ENCODE measurements at regions not wholly inside any gene's neighbourhood (a gene's known extent, or its start where the extent isn't known, plus 50 kb on each side); places are given as distances from the start of the nearest gene placed in this dataset.

DNA sequence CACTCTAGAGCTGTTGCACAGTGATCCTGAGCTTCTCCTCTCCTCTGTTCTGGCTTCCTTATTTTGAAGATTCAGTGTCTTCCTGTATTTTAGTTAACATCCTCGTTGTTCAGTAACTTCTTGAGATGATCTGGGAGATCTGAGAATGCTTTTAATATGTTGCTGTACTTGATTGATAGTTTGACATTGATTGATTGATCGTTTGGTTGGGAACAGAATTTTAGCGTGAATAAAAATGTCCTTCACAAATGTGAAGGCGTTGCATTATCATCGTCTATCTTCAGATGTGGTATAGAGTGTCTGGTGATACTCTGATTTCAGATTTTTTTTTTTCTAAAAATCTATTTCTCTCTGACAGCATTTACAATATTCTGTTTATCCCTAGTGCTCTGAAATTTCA lies 80.1 kb upstream of the KLF12 start:
- Histone ChIP-seq H3K4me1 (ENCODE audit: low read depth, poor library complexity, severe bottlenecking) (no peaks in the 10 kb centered on the region), H2AFZ (ENCODE audit: low read depth) (no peak overlapping the region), H3K27ac (no peak overlapping the region), H3K9ac (no peak overlapping the region), H3K27me3 (ENCODE audit: insufficient read depth, low read depth) (no peaks in the 10 kb centered on the region), H3K36me3 (ENCODE audit: insufficient read depth) (no peaks in the 10 kb centered on the region), H3K4me3 (IDR thresholded peaks at IDR 0.05; ENCODE audit: insufficient read depth, low read depth, low read length) (no peak overlapping the region), H3K4me2 (no peak overlapping the region), H3K79me2 (ENCODE audit: insufficient read depth, low read depth) (no peaks in the 10 kb centered on the region), H4K20me1 (ENCODE audit: insufficient read depth) (no peaks in the 10 kb centered on the region)
- TF ChIP-seq, protein P1, sequence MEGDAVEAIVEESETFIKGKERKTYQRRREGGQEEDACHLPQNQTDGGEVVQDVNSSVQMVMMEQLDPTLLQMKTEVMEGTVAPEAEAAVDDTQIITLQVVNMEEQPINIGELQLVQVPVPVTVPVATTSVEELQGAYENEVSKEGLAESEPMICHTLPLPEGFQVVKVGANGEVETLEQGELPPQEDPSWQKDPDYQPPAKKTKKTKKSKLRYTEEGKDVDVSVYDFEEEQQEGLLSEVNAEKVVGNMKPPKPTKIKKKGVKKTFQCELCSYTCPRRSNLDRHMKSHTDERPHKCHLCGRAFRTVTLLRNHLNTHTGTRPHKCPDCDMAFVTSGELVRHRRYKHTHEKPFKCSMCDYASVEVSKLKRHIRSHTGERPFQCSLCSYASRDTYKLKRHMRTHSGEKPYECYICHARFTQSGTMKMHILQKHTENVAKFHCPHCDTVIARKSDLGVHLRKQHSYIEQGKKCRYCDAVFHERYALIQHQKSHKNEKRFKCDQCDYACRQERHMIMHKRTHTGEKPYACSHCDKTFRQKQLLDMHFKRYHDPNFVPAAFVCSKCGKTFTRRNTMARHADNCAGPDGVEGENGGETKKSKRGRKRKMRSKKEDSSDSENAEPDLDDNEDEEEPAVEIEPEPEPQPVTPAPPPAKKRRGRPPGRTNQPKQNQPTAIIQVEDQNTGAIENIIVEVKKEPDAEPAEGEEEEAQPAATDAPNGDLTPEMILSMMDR (conservative IDR thresholded peaks at IDR 0.05; ENCODE audit: low read depth, low read length) = no peak

DNA sequence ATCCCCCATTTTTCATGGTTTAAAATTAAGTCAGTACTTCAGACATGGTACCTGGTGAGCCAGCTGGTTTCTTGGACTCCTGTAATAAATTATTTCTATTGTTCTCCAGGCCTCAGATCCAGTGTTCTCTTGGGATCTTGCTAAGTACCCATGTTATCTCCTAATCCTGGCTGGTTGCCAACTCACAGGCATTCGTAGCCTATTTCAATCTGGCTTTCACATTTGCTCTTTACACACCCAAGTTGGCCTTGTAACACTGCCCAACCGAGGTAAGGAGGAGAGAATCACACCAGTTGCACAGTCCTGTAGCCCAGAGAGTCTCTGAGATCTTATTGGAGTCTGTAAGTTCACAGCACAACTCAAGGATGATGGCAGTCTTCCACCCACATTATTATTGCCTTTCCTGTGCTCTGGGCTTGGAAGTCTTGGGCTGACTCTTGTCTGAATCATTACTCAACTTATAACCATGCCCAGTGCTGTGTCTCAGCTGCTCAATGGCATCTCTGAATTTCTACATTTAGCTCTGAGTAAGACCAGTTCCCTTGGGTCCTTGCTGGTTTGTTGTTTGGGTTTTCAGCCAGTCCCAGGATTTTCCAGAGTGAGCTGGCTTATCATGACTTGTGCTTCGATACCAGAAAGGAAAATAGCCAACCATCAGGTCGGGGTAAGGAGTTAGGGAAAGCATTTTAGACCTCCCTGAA lies 76.6 kb upstream of the KLF12 start:
- Histone ChIP-seq H3K27ac (no peak overlapping the region), H3K4me1 (ENCODE audit: low read depth, poor library complexity, severe bottlenecking) (no peaks in the 10 kb centered on the region), H3K36me3 (ENCODE audit: insufficient read depth) (no peaks in the 10 kb centered on the region), H4K20me1 (ENCODE audit: insufficient read depth) (no peaks in the 10 kb centered on the region), H3K4me3 (IDR thresholded peaks at IDR 0.05; ENCODE audit: insufficient read depth, low read depth, low read length) (no peak overlapping the region), H3K4me2 (no peak overlapping the region), H3K27me3 (ENCODE audit: insufficient read depth, low read depth) (no peaks in the 10 kb centered on the region), H3K79me2 (ENCODE audit: insufficient read depth, low read depth) (no peaks in the 10 kb centered on the region), H3K9ac (no peak overlapping the region), H2AFZ (ENCODE audit: low read depth) (no peak overlapping the region)
- TF ChIP-seq, protein P1 (conservative IDR thresholded peaks at IDR 0.05; ENCODE audit: low read depth, low read length) = no peak

DNA sequence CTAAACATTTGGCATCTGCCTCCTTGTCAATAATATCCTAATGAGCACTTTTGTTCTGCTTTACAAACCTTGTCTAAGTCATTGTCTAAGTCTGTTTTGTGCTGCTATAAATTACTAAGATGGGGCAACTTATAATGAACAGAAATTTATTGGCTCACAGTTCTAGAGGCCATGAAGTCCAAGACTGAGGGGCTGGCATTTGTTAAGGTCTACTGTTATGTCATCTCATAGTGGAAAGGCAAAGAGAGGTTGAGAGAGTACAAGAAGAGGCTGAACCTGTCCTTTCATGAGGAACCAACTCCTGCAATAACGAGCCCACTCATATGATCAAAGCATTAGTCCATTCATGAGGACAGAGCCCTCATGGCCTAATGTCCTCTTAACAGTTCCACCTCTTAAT lies 72.7 kb upstream of the KLF12 start:
- H3K79me2 ChIP-seq (ENCODE audit: insufficient read depth, low read depth) = no peaks in the 10 kb centered on the region
- H3K9ac ChIP-seq = no peak overlapping the region
- no peaks in the 10 kb centered on the region for H3K27me3 ChIP-seq (ENCODE audit: insufficient read depth, low read depth)
- H3K4me2 ChIP-seq = no peak overlapping the region
- H4K20me1 ChIP-seq (ENCODE audit: insufficient read depth) = no peaks in the 10 kb centered on the region
- no peaks in the 10 kb centered on the region for H3K4me1 ChIP-seq (ENCODE audit: low read depth, poor library complexity, severe bottlenecking)
- TF ChIP-seq, protein P1 (conservative IDR thresholded peaks at IDR 0.05; ENCODE audit: low read depth, low read length) = no peak
- H3K36me3 ChIP-seq (ENCODE audit: insufficient read depth) = no peaks in the 10 kb centered on the region
- H3K4me3 ChIP-seq (IDR thresholded peaks at IDR 0.05; ENCODE audit: insufficient read depth, low read depth, low read length) = no peak overlapping the region
- H2AFZ ChIP-seq (ENCODE audit: low read depth) = no peak overlapping the region
- H3K27ac ChIP-seq = no peak overlapping the region

DNA sequence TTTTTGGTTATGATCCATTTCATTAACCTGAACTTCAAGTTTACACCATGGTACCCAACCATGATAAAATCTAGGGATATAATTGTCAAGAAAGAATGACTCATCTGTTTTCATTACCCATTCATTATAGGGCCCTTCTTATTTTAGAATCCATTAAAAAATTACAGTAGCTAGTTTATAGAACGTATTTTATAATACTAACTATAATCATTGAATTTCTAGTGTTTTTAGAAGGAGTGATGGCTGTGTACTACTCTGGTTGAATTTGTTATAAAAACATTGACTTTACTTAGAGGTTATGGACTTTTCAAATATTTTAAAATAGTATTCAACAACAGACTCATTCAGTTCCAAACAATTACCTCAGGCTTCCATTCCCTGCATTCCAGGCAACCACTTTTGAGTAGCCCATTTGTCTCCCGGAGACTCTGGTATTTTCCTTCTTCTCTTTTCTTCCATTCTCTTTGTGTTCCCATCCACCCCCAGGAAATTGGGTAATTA lies 71.9 kb upstream of the KLF12 start:
- Histone ChIP-seq H2AFZ (ENCODE audit: low read depth) (no peak overlapping the region), H3K36me3 (ENCODE audit: insufficient read depth) (no peaks in the 10 kb centered on the region), H3K27ac (no peak overlapping the region), H3K4me3 (IDR thresholded peaks at IDR 0.05; ENCODE audit: insufficient read depth, low read depth, low read length) (no peak overlapping the region), H3K27me3 (ENCODE audit: insufficient read depth, low read depth) (no peaks in the 10 kb centered on the region), H3K9ac (no peak overlapping the region), H3K4me1 (ENCODE audit: low read depth, poor library complexity, severe bottlenecking) (no peaks in the 10 kb centered on the region), H3K4me2 (no peak overlapping the region), H4K20me1 (ENCODE audit: insufficient read depth) (no peaks in the 10 kb centered on the region), H3K79me2 (ENCODE audit: insufficient read depth, low read depth) (no peaks in the 10 kb centered on the region)
- TF ChIP-seq, protein P1 (conservative IDR thresholded peaks at IDR 0.05; ENCODE audit: low read depth, low read length) = no peak

All from KMS-11 (cell line).